GM12874 (cell line): ENCODE measurements at regions not wholly inside any gene's neighbourhood (a gene's known extent, or its start where the extent isn't known, plus 50 kb on each side); places are given as distances from the start of the nearest gene placed in this dataset.

ENCODE experiments used
- TF ChIP-seq, protein P1 (sequence below): IDR thresholded peaks from 2 replicates; pipeline ENCODE4 v1.5.1; 2011; ENCODE audit warnings: low read depth, mild to moderate bottlenecking, control low read depth, low read length, moderate library complexity; ENCODE audit not compliant: insufficient read depth

DNA sequence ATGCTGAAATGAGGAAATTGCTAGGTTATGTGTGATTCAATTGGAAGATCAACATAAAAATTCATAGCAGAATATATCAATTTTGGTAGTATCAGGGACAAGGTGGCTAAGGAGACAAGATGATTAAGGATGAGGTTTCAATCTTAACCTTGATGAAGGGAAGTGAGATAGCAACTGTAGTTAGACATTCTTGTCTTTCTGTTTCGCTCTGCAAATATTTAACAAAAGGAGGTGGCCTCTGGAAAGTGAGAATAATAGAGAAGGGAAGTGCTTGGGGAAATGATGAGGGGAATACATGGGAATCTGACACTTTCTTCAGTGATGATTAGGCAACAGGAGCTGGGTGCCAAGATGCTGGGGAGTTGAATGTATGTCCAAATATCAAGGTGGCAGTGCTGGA, 337.1 kb upstream of the PUDP start:
- TF ChIP-seq, protein P1, sequence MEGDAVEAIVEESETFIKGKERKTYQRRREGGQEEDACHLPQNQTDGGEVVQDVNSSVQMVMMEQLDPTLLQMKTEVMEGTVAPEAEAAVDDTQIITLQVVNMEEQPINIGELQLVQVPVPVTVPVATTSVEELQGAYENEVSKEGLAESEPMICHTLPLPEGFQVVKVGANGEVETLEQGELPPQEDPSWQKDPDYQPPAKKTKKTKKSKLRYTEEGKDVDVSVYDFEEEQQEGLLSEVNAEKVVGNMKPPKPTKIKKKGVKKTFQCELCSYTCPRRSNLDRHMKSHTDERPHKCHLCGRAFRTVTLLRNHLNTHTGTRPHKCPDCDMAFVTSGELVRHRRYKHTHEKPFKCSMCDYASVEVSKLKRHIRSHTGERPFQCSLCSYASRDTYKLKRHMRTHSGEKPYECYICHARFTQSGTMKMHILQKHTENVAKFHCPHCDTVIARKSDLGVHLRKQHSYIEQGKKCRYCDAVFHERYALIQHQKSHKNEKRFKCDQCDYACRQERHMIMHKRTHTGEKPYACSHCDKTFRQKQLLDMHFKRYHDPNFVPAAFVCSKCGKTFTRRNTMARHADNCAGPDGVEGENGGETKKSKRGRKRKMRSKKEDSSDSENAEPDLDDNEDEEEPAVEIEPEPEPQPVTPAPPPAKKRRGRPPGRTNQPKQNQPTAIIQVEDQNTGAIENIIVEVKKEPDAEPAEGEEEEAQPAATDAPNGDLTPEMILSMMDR = no peak

DNA sequence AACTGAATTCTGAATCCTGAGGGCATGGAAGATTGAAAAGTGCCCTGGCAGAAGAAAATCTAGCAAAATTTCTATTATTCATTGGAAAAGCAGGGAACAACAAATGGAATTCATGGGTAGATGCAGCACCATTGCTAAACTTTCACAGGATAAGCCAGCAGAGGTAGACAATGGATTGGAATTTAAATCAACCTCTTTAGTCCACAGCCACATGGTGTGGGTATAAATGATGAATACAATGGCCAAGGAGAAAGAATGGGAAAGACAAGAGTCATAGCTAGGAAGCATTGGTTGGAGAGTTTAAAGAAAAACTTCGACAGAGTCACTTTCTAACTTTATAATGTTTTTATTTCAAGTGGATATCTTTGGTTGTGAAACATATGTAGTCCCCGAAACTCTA, 332.8 kb upstream of the PUDP start:
- TF ChIP-seq, protein P1 = no peak

DNA sequence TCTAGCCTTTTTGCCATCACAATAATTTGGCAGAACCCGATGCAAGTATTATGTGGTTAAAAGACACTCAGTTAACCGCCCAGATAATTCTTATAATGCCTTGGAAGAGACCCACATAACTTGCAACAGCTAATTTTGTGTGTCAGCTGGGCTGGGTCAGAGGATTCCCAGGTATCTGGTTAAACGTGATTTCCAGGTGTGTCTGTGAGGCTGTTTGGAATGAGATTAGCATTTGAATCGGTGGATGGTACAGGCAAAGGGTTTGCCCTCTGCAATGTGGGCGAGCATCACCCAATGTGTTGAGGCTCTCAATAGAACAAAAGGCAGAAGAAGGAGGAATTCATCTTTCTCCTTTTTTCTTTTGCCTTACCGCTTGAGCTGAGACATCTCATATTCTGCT, 314.2 kb upstream of the PUDP start:
- TF ChIP-seq, protein P1 = no peak

- TF ChIP-seq, protein P1 = no peak
Observed at GRCh38 chrX:7447801-7448499, 300.0 kb upstream of the PUDP start.

- TF ChIP-seq, protein P1 = no peak
Observed at GRCh38 chrX:7446815-7447214, 298.9 kb upstream of the PUDP start.

DNA sequence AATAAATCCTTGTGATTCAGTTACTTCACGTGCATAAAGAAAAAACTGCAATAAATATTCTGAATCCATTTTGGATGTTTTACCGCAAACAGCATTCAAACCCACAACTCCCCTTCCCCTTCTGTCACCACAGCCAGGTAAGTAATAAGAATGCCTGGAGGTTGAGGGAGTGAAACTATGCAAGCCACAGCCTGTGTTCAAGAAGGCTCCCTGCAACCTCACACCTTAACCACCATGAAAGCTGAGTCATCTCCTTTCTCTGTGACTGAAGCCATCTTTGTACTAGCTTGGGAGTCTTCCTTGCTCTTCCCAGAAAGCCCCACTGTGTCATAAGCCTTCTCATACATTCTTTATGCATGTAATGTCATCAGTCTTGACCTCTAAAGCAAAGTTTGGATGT, 297.0 kb upstream of the PUDP start:
- TF ChIP-seq, protein P1 = no peak

- TF ChIP-seq, protein P1 = no peak
Observed at GRCh38 chrX:7441586-7441985, 293.6 kb upstream of the PUDP start.
